Natural killer cell (primary cell): ENCODE measurements at regions not wholly inside any gene's neighbourhood (a gene's known extent, or its start where the extent isn't known, plus 50 kb on each side); places are given as distances from the start of the nearest gene placed in this dataset.

Experiments used
- ATAC-seq, 3 donors: fragments of 150-1000 bp in 2 of 3; fragments of 200-7000 bp in 1 of 3; cut with Tn5 transposase; 1 replicate in 1 of 3; 2 replicates in 2 of 3; pipeline ENCODE4 v1.10.0; 2021; ENCODE audit warnings: mild to moderate bottlenecking in 2 of 3, moderate library complexity in 2 of 3
- DNase-seq, 2 donors: peaks; one replicate each; pipeline versions ENCODE4 v3.0.0 to v3.0.0-alpha.2; 2013 to 2021; ENCODE audit warnings: mixed read lengths in 1 of 2
- H3K27ac ChIP-seq: one replicate; pipeline ENCODE4 v1.5.1; 2013; ENCODE audit warnings: mild to moderate bottlenecking, low read length
- H3K27me3 ChIP-seq: one replicate; pipeline ENCODE4 v1.6.1; 2013; ENCODE audit warnings: low read length; ENCODE audit not compliant: control insufficient read depth, insufficient read depth
- H3K36me3 ChIP-seq: one replicate; pipeline ENCODE4 v1.6.1; 2013; ENCODE audit warnings: low read length; ENCODE audit not compliant: control insufficient read depth, insufficient read depth
- H3K4me1 ChIP-seq: one replicate; pipeline ENCODE4 v1.6.1; 2013; ENCODE audit warnings: low read length; ENCODE audit not compliant: control insufficient read depth, insufficient read depth
- H3K4me3 ChIP-seq: one replicate; pipeline ENCODE4 v1.5.1; 2013; ENCODE audit warnings: low read length
- H3K9me3 ChIP-seq: one replicate; pipeline ENCODE4 v1.6.1; 2013; ENCODE audit warnings: low read length; ENCODE audit not compliant: control insufficient read depth, insufficient read depth
- H3K27ac Mint-ChIP-seq, 2 donors: one replicate each; pipeline ENCODE4 v1.8.0; 2022; ENCODE audit warnings: mild to moderate bottlenecking in 2 of 2, mixed read lengths in 2 of 2, moderate library complexity in 1 of 2
- H3K27me3 Mint-ChIP-seq, 2 donors: one replicate each; pipeline ENCODE4 v1.8.0; 2022; ENCODE audit warnings: low read depth in 2 of 2, mixed read lengths in 2 of 2
- H3K36me3 Mint-ChIP-seq: one replicate; pipeline ENCODE4 v1.8.0; 2022; ENCODE audit warnings: mixed read lengths
- H3K4me1 Mint-ChIP-seq, 2 donors: one replicate each; pipeline ENCODE4 v1.8.0; 2022; ENCODE audit warnings: mixed read lengths in 2 of 2
- H3K4me3 Mint-ChIP-seq: one replicate; pipeline ENCODE4 v1.8.0; 2022; ENCODE audit warnings: mild to moderate bottlenecking, moderate library complexity, mixed read lengths
- H3K9me3 Mint-ChIP-seq, 2 donors: one replicate each; pipeline ENCODE4 v1.8.0; 2022; ENCODE audit warnings: mixed read lengths in 2 of 2
- CTCF ChIP-seq: fragments of 200-600 bp; IDR thresholded peaks from one replicate; pipeline ENCODE4 v1.8.0; 2022; ENCODE audit warnings: antibody characterized with exemption
- WGBS: methylation state at CpG from one replicate; pipeline ENCODE4 v1.1.7; 2013; ENCODE audit warnings: missing lambda C conversion rate; ENCODE audit not compliant: insufficient coverage; 5-methylcytosine and 5-hydroxymethylcytosine counted together
- intact Hi-C: fragments of 100-400 bp; cut with micrococcal nuclease; formaldehyde crosslinking; loops from one replicate; pipeline ENCODE4 v1.14.2; 2022

- no peaks in the 10 kb centered on the region for H3K9me3 ChIP-seq
- Mint-ChIP-seq H3K9me3 (peaks cover 4 to 12% of the 10 kb centered on the region in 2 donors), H3K4me3 (no peak overlapping the region), H3K27ac (no peak overlapping the region), H3K36me3 (no peaks in the 10 kb centered on the region), H3K4me1 (no peaks in the 10 kb centered on the region), H3K27me3 (no peaks in the 10 kb centered on the region)
- intact Hi-C loops = no loop called here
- no peaks in the 10 kb centered on the region for H3K4me1 ChIP-seq
- DNase-seq (no peak), ATAC-seq (no peak)
- no peak for TF ChIP-seq CTCF
- H3K27ac ChIP-seq = no peak overlapping the region
- H3K4me3 ChIP-seq = no peak overlapping the region
- no peaks in the 10 kb centered on the region for H3K36me3 ChIP-seq
- H3K27me3 ChIP-seq = no peaks in the 10 kb centered on the region
- 63% methylated on average over 3 of the region's 3 CpGs for WGBS
Observed at GRCh38 chr1:216785221-216785620, 62.0 kb upstream of the ESRRG start.

- no peak for TF ChIP-seq CTCF
- ATAC-seq = no peak
- H3K9me3 Mint-ChIP-seq = peaks cover 6 to 13% of the 10 kb centered on the region in 2 donors
- no peak overlapping the region for H3K27ac Mint-ChIP-seq
- intact Hi-C loops = no loop called here
- no peak overlapping the region for H3K27ac ChIP-seq
- H3K4me1 Mint-ChIP-seq = no peaks in the 10 kb centered on the region
- H3K36me3 Mint-ChIP-seq = peaks cover 6% of the 10 kb centered on the region
- no peaks in the 10 kb centered on the region for H3K9me3 ChIP-seq
- no peaks in the 10 kb centered on the region for H3K4me1 ChIP-seq
- H3K27me3 Mint-ChIP-seq = no peaks in the 10 kb centered on the region
- no peaks in the 10 kb centered on the region for H3K27me3 ChIP-seq
- no peak overlapping the region for H3K4me3 Mint-ChIP-seq
- H3K4me3 ChIP-seq = no peak overlapping the region
- H3K36me3 ChIP-seq = no peaks in the 10 kb centered on the region
- DNase-seq = no peak
Observed at GRCh38 chr1:216779686-216780085, 56.5 kb upstream of the ESRRG start.

- DNase-seq = no peak
- H3K27ac Mint-ChIP-seq = no peak overlapping the region
- Histone ChIP-seq H3K4me3 (no peak overlapping the region), H3K36me3 (no peaks in the 10 kb centered on the region), H3K27me3 (no peaks in the 10 kb centered on the region), H3K9me3 (no peaks in the 10 kb centered on the region), H3K27ac (no peak overlapping the region), H3K4me1 (no peaks in the 10 kb centered on the region)
- H3K9me3 Mint-ChIP-seq = peaks cover 2 to 16% of the 10 kb centered on the region in 2 donors
- no peaks in the 10 kb centered on the region for H3K27me3 Mint-ChIP-seq
- no peak for ATAC-seq
- H3K4me1 Mint-ChIP-seq = no peaks in the 10 kb centered on the region
- intact Hi-C loops = no loop called here
- WGBS = no CpG with 5 or more reads among the region's 1 CpG
- H3K4me3 Mint-ChIP-seq = no peak overlapping the region
- peaks cover 6% of the 10 kb centered on the region for H3K36me3 Mint-ChIP-seq
- no peak for TF ChIP-seq CTCF
Observed at GRCh38 chr1:216778737-216779136, 55.5 kb upstream of the ESRRG start.

- intact Hi-C loops = no loop called here
- peaks cover 6% of the 10 kb centered on the region for H3K36me3 Mint-ChIP-seq
Observed at GRCh38 chr1:216777148-216777547, 53.9 kb upstream of the ESRRG start.

More at GRCh38 chr1:216777148-216777547, 53.9 kb upstream of the ESRRG start:
- Mint-ChIP-seq H3K4me1 (no peaks in the 10 kb centered on the region), H3K27me3 (no peaks in the 10 kb centered on the region), H3K27ac (no peak overlapping the region), H3K9me3 (peaks cover 2 to 20% of the 10 kb centered on the region in 2 donors), H3K4me3 (no peak overlapping the region)
- TF ChIP-seq CTCF = no peak
- Histone ChIP-seq H3K4me1 (no peaks in the 10 kb centered on the region), H3K27me3 (no peaks in the 10 kb centered on the region), H3K9me3 (no peaks in the 10 kb centered on the region), H3K27ac (no peak overlapping the region), H3K4me3 (no peak overlapping the region), H3K36me3 (no peaks in the 10 kb centered on the region)
- WGBS = 84% methylated on average over 5 of the region's 5 CpGs
- DNase-seq = no peak
- no peak for ATAC-seq
